ENCODE measurements at regions not wholly inside any gene's neighbourhood (a gene's known extent, or its start where the extent isn't known, plus 50 kb on each side); places are given as distances from the start of the nearest gene placed in this dataset.

GRCh38 chr12:43094886-43095575 lies 457.0 kb downstream of the ADAMTS20 start:
- no peak for TF ChIP-seq CTCF (IDR thresholded peaks at IDR 0.05)
- WGBS, 2 donors: 52 to 56% methylated on average over 2 of the region's 2 CpGs
- ATAC-seq: no peak
- H3K4me1 ChIP-seq: no peaks in the 10 kb centered on the region
- intact Hi-C loops (cut with DNase I): no loop called here
- no peak overlapping the region for H3K4me3 ChIP-seq
- H3K36me3 ChIP-seq: no peaks in the 10 kb centered on the region
- no peak overlapping the region for H3K27ac ChIP-seq
- no peaks in the 10 kb centered on the region for H3K27me3 ChIP-seq
- H3K9me3 ChIP-seq: no peaks in the 10 kb centered on the region
- DNase-seq: no peak
- FAIRE-seq: no peak

- Histone ChIP-seq H3K4me1 (no peaks in the 10 kb centered on the region), H3K4me3 (no peak overlapping the region), H3K9me3 (peaks cover 0 to 3% (median 0%) of the 10 kb centered on the region in 4 donors), H3K27ac (no peak overlapping the region), H3K27me3 (no peaks in the 10 kb centered on the region), H3K36me3 (no peaks in the 10 kb centered on the region)
- WGBS, 2 donors: 93 to 94% methylated on average over 2 of the region's 2 CpGs
- FAIRE-seq (no peak), DNase-seq (no peak), ATAC-seq (no peak)
- intact Hi-C loops (cut with DNase I): no loop called here
- no peak for TF ChIP-seq CTCF (IDR thresholded peaks at IDR 0.05)
Observed at GRCh38 chr12:43090981-43091380, 461.0 kb downstream of the ADAMTS20 start.

- WGBS, 2 donors: 69% methylated on average over 3 of the region's 3 CpGs
- TF ChIP-seq CTCF (IDR thresholded peaks at IDR 0.05): no peak
- H3K27me3 ChIP-seq: no peaks in the 10 kb centered on the region
- no peaks in the 10 kb centered on the region for H3K36me3 ChIP-seq
- ATAC-seq: no peak
- H3K4me1 ChIP-seq: no peaks in the 10 kb centered on the region
- intact Hi-C loops (cut with DNase I): no loop called here
- H3K4me3 ChIP-seq: no peak overlapping the region
- no peak for FAIRE-seq
- DNase-seq: no peak
- H3K9me3 ChIP-seq: peaks cover 0 to 3% (median 0%) of the 10 kb centered on the region in 4 donors
- H3K27ac ChIP-seq: no peak overlapping the region
Observed at GRCh38 chr12:43087195-43088091, 464.6 kb downstream of the ADAMTS20 start.

- TF ChIP-seq CTCF (IDR thresholded peaks at IDR 0.05): no peak
- H3K27me3 ChIP-seq: no peaks in the 10 kb centered on the region
- intact Hi-C loops (cut with DNase I): no loop called here
- no peak for ATAC-seq
- H3K4me1 ChIP-seq: no peaks in the 10 kb centered on the region
- no peaks in the 10 kb centered on the region for H3K36me3 ChIP-seq
- no peak for DNase-seq
- H3K4me3 ChIP-seq: no peak overlapping the region
- no peak overlapping the region for H3K27ac ChIP-seq
- peak; percentile 34 for FAIRE-seq
- no peaks in the 10 kb centered on the region for H3K9me3 ChIP-seq
Observed at GRCh38 chr12:43079476-43079875, 472.5 kb downstream of the ADAMTS20 start.

GRCh38 chr12:43078976-43079375 lies 473.0 kb downstream of the ADAMTS20 start:
- H3K9me3 ChIP-seq: no peaks in the 10 kb centered on the region
- no peak for TF ChIP-seq CTCF (IDR thresholded peaks at IDR 0.05)
- H3K27me3 ChIP-seq: no peaks in the 10 kb centered on the region
- no peaks in the 10 kb centered on the region for H3K4me1 ChIP-seq
- 62 to 64% methylated on average over 3 of the region's 3 CpGs for WGBS, 2 donors
- DNase-seq: no peak
- no peak overlapping the region for H3K27ac ChIP-seq
- no peak overlapping the region for H3K4me3 ChIP-seq
- no peak for FAIRE-seq
- no peak for ATAC-seq
- intact Hi-C loops (cut with DNase I): no loop called here
- no peaks in the 10 kb centered on the region for H3K36me3 ChIP-seq
